ENCODE measurements at regions not wholly inside any gene's neighbourhood (a gene's known extent, or its start where the extent isn't known, plus 50 kb on each side); places are given as distances from the start of the nearest gene placed in this dataset.

- TF ChIP-seq CTCF (IDR thresholded peaks at IDR 0.05; ENCODE audit: extremely low read depth, low read depth, low read length), result no peak
Observed at GRCh38 chr3:30124435-30125370, 481.7 kb upstream of the TGFBR2 start.

GRCh38 chr3:30129765-30130164, 476.6 kb upstream of the TGFBR2 start:
- Histone ChIP-seq H3K79me2 (ENCODE audit: insufficient read depth, low read length) (no peaks in the 10 kb centered on the region), H4K20me1 (ENCODE audit: insufficient read depth, low read length) (no peaks in the 10 kb centered on the region), H3K27ac (ENCODE audit: low read depth, low read length) (no peak overlapping the region), H3K36me3 (ENCODE audit: insufficient read depth, low read length) (no peaks in the 10 kb centered on the region), H3K4me1 (ENCODE audit: insufficient read depth, low read length) (peaks cover 3% of the 10 kb centered on the region), H3K4me2 (ENCODE audit: insufficient read depth, low read length) (no peak overlapping the region), H3K9me3 (ENCODE audit: low read depth, low read length) (no peaks in the 10 kb centered on the region), H2AFZ (ENCODE audit: low read length) (no peak overlapping the region), H3K4me3 (ENCODE audit: insufficient read depth, low read length) (no peak overlapping the region), H3K27me3 (ENCODE audit: insufficient read depth, low read length) (no peaks in the 10 kb centered on the region)
- TF ChIP-seq CTCF (IDR thresholded peaks at IDR 0.05; ENCODE audit: extremely low read depth, low read depth, low read length), result no peak
- DNase-seq (ENCODE audit: insufficient read length, low spot score, missing footprints), result no peak

More at GRCh38 chr3:30124435-30125370, 481.7 kb upstream of the TGFBR2 start:
- H3K9me3 ChIP-seq (ENCODE audit: low read depth, low read length), result no peaks in the 10 kb centered on the region
- DNase-seq (ENCODE audit: insufficient read length, low spot score, missing footprints), result no peak
- no peaks in the 10 kb centered on the region for H3K79me2 ChIP-seq (ENCODE audit: insufficient read depth, low read length)
- H3K36me3 ChIP-seq (ENCODE audit: insufficient read depth, low read length), result no peaks in the 10 kb centered on the region
- no peak overlapping the region for H3K27ac ChIP-seq (ENCODE audit: low read depth, low read length)
- no peak overlapping the region for H3K4me2 ChIP-seq (ENCODE audit: insufficient read depth, low read length)
- H2AFZ ChIP-seq (ENCODE audit: low read length), result no peak overlapping the region
- H3K4me1 ChIP-seq (ENCODE audit: insufficient read depth, low read length), result no peaks in the 10 kb centered on the region
- no peaks in the 10 kb centered on the region for H3K27me3 ChIP-seq (ENCODE audit: insufficient read depth, low read length)
- no peak overlapping the region for H3K4me3 ChIP-seq (ENCODE audit: insufficient read depth, low read length)
- no peaks in the 10 kb centered on the region for H4K20me1 ChIP-seq (ENCODE audit: insufficient read depth, low read length)

- H2AFZ ChIP-seq (ENCODE audit: low read length), result no peak overlapping the region
- peaks cover 3% of the 10 kb centered on the region for H3K4me1 ChIP-seq (ENCODE audit: insufficient read depth, low read length)
- H3K79me2 ChIP-seq (ENCODE audit: insufficient read depth, low read length), result no peaks in the 10 kb centered on the region
- H3K9me3 ChIP-seq (ENCODE audit: low read depth, low read length), result no peaks in the 10 kb centered on the region
- H3K27ac ChIP-seq (ENCODE audit: low read depth, low read length), result no peak overlapping the region
- H3K4me2 ChIP-seq (ENCODE audit: insufficient read depth, low read length), result no peak overlapping the region
- no peaks in the 10 kb centered on the region for H4K20me1 ChIP-seq (ENCODE audit: insufficient read depth, low read length)
- DNase-seq (ENCODE audit: insufficient read length, low spot score, missing footprints), result no peak
- no peak for TF ChIP-seq CTCF (IDR thresholded peaks at IDR 0.05; ENCODE audit: extremely low read depth, low read depth, low read length)
- no peaks in the 10 kb centered on the region for H3K36me3 ChIP-seq (ENCODE audit: insufficient read depth, low read length)
- H3K27me3 ChIP-seq (ENCODE audit: insufficient read depth, low read length), result no peaks in the 10 kb centered on the region
- H3K4me3 ChIP-seq (ENCODE audit: insufficient read depth, low read length), result no peak overlapping the region
Observed at GRCh38 chr3:30130391-30130790, 476.0 kb upstream of the TGFBR2 start.

- Histone ChIP-seq H3K27ac (ENCODE audit: low read depth, low read length) (no peak overlapping the region), H3K9me3 (ENCODE audit: low read depth, low read length) (no peaks in the 10 kb centered on the region)
- TF ChIP-seq CTCF (IDR thresholded peaks at IDR 0.05; ENCODE audit: extremely low read depth, low read depth, low read length), result no peak
Observed at GRCh38 chr3:30131191-30131590, 475.2 kb upstream of the TGFBR2 start.

More at GRCh38 chr3:30131191-30131590, 475.2 kb upstream of the TGFBR2 start:
- no peaks in the 10 kb centered on the region for H3K36me3 ChIP-seq (ENCODE audit: insufficient read depth, low read length)
- H3K27me3 ChIP-seq (ENCODE audit: insufficient read depth, low read length), result no peaks in the 10 kb centered on the region
- H4K20me1 ChIP-seq (ENCODE audit: insufficient read depth, low read length), result no peaks in the 10 kb centered on the region
- H3K4me1 ChIP-seq (ENCODE audit: insufficient read depth, low read length), result peaks cover 3% of the 10 kb centered on the region
- H3K4me2 ChIP-seq (ENCODE audit: insufficient read depth, low read length), result no peak overlapping the region
- H3K79me2 ChIP-seq (ENCODE audit: insufficient read depth, low read length), result no peaks in the 10 kb centered on the region
- H3K4me3 ChIP-seq (ENCODE audit: insufficient read depth, low read length), result no peak overlapping the region
- DNase-seq (ENCODE audit: insufficient read length, low spot score, missing footprints), result no peak
- no peak overlapping the region for H2AFZ ChIP-seq (ENCODE audit: low read length)
